CD4-positive, alpha-beta T cell (primary cell): ENCODE measurements at regions not wholly inside any gene's neighbourhood (a gene's known extent, or its start where the extent isn't known, plus 50 kb on each side); places are given as distances from the start of the nearest gene placed in this dataset.

Experiments
- ATAC-seq: fragments of 200-7000 bp; cut with Tn5 transposase; one replicate; pipeline ENCODE4 v1.10.0; 2022; ENCODE audit warnings: mild to moderate bottlenecking; ENCODE audit not compliant: poor library complexity
- CTCF ChIA-PET: fragments of 350-600 bp; sonication (Branson Sonifier 250); formaldehyde crosslinking; loops from one replicate; lab custom pipeline; 2021; ENCODE audit warnings: antibody characterized with exemption, inconsistent platforms; lab: Charles Lee
- POLR2A ChIA-PET: fragments of 350-600 bp; sonication (Branson Sonifier 250); formaldehyde crosslinking; loops from one replicate; lab custom pipeline; 2021; ENCODE audit warnings: antibody characterized with exemption, inconsistent platforms; lab: Charles Lee
- DNase-seq, 14 experiments: peaks; one replicate each; pipeline ENCODE4 v3.0.0-alpha.2; 2013 to 2020; ENCODE audit warnings: mixed read lengths in 2 of 14
- H3K27ac ChIP-seq, 2 donors: one replicate each; pipeline versions ENCODE4 v1.5.1 to v1.7.0; 2013; ENCODE audit warnings: low read length in 2 of 2, low read depth in 1 of 2, mild to moderate bottlenecking in 1 of 2
- H3K27me3 ChIP-seq, 2 experiments: 1 replicate in 1 of 2; 2 replicates in 1 of 2; pipeline versions ENCODE4 v1.6.1 to v1.7.0; 2013; ENCODE audit warnings: low read length in 2 of 2, control low read depth in 1 of 2, mild to moderate bottlenecking in 1 of 2, moderate library complexity in 1 of 2; ENCODE audit not compliant: insufficient read depth in 2 of 2, control insufficient read depth in 1 of 2
- H3K36me3 ChIP-seq: one replicate; pipeline ENCODE4 v1.6.1; 2013; ENCODE audit warnings: low read length, control low read depth; ENCODE audit not compliant: insufficient read depth
- H3K4me1 ChIP-seq: one replicate; pipeline ENCODE4 v1.6.1; 2013; ENCODE audit warnings: low read length, control low read depth; ENCODE audit not compliant: insufficient read depth
- H3K4me3 ChIP-seq: one replicate; pipeline ENCODE4 v1.5.1; 2013; ENCODE audit warnings: mild to moderate bottlenecking, low read length, moderate library complexity
- H3K9me3 ChIP-seq, 2 experiments: 1 replicate in 1 of 2; 2 replicates in 1 of 2; pipeline versions ENCODE4 v1.6.1 to v1.7.0; 2013; ENCODE audit warnings: low read length in 2 of 2, mild to moderate bottlenecking in 2 of 2, control low read depth in 1 of 2, moderate library complexity in 1 of 2; ENCODE audit not compliant: control insufficient read depth in 1 of 2, insufficient read depth in 1 of 2
- H3K27ac Mint-ChIP-seq: one replicate; pipeline ENCODE4 v1.8.0; 2020; ENCODE audit warnings: mixed read lengths
- H3K27me3 Mint-ChIP-seq: one replicate; pipeline ENCODE4 v1.8.0; 2021; ENCODE audit warnings: mixed read lengths
- H3K36me3 Mint-ChIP-seq: one replicate; pipeline ENCODE4 v1.8.0; 2021; ENCODE audit warnings: low read depth, mixed read lengths
- H3K4me1 Mint-ChIP-seq: one replicate; pipeline ENCODE4 v1.8.0; 2021; ENCODE audit warnings: low read depth, mixed read lengths
- H3K4me3 Mint-ChIP-seq: one replicate; pipeline ENCODE4 v1.8.0; 2020; ENCODE audit warnings: mild to moderate bottlenecking, mixed read lengths
- H3K9me3 Mint-ChIP-seq: one replicate; pipeline ENCODE4 v1.8.0; 2020; ENCODE audit warnings: mixed read lengths
- intact Hi-C, 2 experiments: fragments of 100-400 bp; cut with DNase I in 1 of 2; cut with micrococcal nuclease in 1 of 2; formaldehyde crosslinking; loops; one replicate each; pipeline versions ENCODE4 v1.15.1 to v1.9.0; 2023 to 2025; cut with DNase I, micrococcal nuclease
- TF ChIP-seq, protein P1 (sequence below): fragments of 200-600 bp; IDR thresholded peaks from one replicate; pipeline ENCODE4 v1.8.0; 2022; ENCODE audit warnings: antibody characterized with exemption, mild to moderate bottlenecking

DNA sequence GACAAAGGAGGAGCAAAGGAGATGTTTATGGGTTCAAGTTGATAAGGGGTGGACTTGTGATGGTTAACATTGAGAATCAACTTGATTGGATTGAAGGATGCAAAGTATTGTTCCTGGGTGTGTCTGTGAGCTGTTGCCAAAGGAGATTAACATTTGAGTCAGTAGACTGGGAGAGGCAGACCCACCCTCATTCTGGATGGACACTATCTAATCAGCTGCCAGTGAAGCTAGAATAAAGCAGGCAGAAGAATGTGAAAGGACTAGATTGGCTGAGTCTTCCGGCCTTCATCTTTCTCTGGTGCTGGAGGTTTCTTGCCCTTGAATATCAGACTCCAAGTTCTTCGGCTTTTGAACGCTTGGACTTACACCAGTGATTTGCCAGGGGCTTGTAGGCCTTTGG is 98.7 kb upstream of the DAB1 start:
- no peak for ATAC-seq
- POLR2A ChIA-PET, result no interaction called here

GRCh38 chr1:57520743-57521515 is 97.1 kb upstream of the DAB1 start:
- TF ChIP-seq, protein P1, sequence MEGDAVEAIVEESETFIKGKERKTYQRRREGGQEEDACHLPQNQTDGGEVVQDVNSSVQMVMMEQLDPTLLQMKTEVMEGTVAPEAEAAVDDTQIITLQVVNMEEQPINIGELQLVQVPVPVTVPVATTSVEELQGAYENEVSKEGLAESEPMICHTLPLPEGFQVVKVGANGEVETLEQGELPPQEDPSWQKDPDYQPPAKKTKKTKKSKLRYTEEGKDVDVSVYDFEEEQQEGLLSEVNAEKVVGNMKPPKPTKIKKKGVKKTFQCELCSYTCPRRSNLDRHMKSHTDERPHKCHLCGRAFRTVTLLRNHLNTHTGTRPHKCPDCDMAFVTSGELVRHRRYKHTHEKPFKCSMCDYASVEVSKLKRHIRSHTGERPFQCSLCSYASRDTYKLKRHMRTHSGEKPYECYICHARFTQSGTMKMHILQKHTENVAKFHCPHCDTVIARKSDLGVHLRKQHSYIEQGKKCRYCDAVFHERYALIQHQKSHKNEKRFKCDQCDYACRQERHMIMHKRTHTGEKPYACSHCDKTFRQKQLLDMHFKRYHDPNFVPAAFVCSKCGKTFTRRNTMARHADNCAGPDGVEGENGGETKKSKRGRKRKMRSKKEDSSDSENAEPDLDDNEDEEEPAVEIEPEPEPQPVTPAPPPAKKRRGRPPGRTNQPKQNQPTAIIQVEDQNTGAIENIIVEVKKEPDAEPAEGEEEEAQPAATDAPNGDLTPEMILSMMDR, result no peak
- ChIA-PET POLR2A (interaction anchor here (0.6 kb wide), 1 partner anchor 10 kb away, joined by 3 read pairs; no protein-coding TSS in a partner anchor), CTCF (no interaction called here)
- no peaks in the 10 kb centered on the region for H3K36me3 ChIP-seq
- Mint-ChIP-seq H3K4me1 (no peaks in the 10 kb centered on the region), H3K9me3 (no peaks in the 10 kb centered on the region), H3K27ac (no peak overlapping the region), H3K4me3 (no peak overlapping the region), H3K36me3 (no peaks in the 10 kb centered on the region), H3K27me3 (peaks cover 15% of the 10 kb centered on the region)
- H3K9me3 ChIP-seq, result no peaks in the 10 kb centered on the region
- DNase-seq (no peak), ATAC-seq (no peak)
- no peaks in the 10 kb centered on the region for H3K4me1 ChIP-seq
- H3K4me3 ChIP-seq, result no peak overlapping the region
- intact Hi-C loops, result no loop called here
- H3K27ac ChIP-seq, result no peak overlapping the region
- H3K27me3 ChIP-seq, result no peaks in the 10 kb centered on the region

More for the DNA sequence above, 98.7 kb upstream of the DAB1 start:
- no peaks in the 10 kb centered on the region for H3K4me1 ChIP-seq
- Mint-ChIP-seq H3K4me3 (no peak overlapping the region), H3K4me1 (no peaks in the 10 kb centered on the region), H3K27me3 (peaks cover 10% of the 10 kb centered on the region), H3K9me3 (no peaks in the 10 kb centered on the region), H3K27ac (no peak overlapping the region), H3K36me3 (no peaks in the 10 kb centered on the region)
- intact Hi-C loops, result no loop called here
- no peak for DNase-seq
- TF ChIP-seq, protein P1, result no peak
- H3K9me3 ChIP-seq, result no peaks in the 10 kb centered on the region
- H3K27me3 ChIP-seq, result no peaks in the 10 kb centered on the region
- no peak overlapping the region for H3K27ac ChIP-seq
- H3K36me3 ChIP-seq, result no peaks in the 10 kb centered on the region
- CTCF ChIA-PET, result no interaction called here
- H3K4me3 ChIP-seq, result no peak overlapping the region

DNA sequence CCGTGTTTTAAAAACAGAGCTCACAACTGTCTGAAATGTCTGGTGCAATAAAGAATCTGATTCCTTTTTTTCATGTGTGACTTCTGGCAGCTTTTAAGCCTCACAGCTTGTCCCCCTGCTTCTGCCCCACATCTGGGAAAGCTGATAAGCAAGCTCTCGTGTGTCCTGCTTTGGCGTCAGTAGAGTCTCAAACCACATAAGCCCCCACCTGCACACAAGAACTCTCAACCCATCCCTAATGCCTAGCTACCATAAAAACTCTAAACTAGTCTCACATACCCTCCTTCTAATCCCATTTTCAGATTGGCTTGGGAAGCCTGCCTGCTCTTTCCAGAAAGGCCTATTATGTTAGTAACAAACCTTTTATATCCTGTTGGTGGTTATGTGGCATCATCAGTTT is 94.6 kb upstream of the DAB1 start:
- Mint-ChIP-seq H3K27ac (no peak overlapping the region), H3K4me1 (no peaks in the 10 kb centered on the region), H3K9me3 (no peaks in the 10 kb centered on the region), H3K4me3 (no peak overlapping the region), H3K36me3 (no peaks in the 10 kb centered on the region), H3K27me3 (peaks cover 15% of the 10 kb centered on the region)
- ATAC-seq (no peak), DNase-seq (no peak)
- Histone ChIP-seq H3K36me3 (no peaks in the 10 kb centered on the region), H3K4me3 (no peak overlapping the region), H3K27ac (no peak overlapping the region), H3K27me3 (no peaks in the 10 kb centered on the region), H3K4me1 (no peaks in the 10 kb centered on the region), H3K9me3 (no peaks in the 10 kb centered on the region)
- TF ChIP-seq, protein P1, result no peak
- intact Hi-C loops, result no loop called here
- POLR2A ChIA-PET, result no interaction called here
- CTCF ChIA-PET, result no interaction called here
